ENCODE measurements at regions not wholly inside any gene's neighbourhood (a gene's known extent, or its start where the extent isn't known, plus 50 kb on each side); places are given as distances from the start of the nearest gene placed in this dataset.

DNA sequence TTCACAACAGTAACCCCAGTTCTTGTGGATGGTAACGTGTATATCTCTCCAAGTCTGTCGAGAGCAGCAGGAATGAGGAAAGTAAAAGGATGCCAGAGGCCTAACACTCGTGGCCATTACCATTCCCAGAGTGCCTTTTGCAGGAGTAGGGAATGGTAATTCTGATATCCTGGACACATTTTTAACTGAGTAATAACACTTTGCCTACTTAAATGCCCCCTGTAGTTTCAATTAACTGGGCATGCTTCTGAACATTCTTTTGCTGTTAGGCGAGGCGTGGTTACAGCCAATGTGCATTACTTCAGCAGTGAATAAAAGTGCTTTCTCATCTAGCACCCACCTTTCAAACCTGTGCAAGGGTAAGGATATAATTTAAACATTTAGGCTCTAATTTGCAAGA lies 258.5 kb upstream of the ADGRL2 start:
- H3K9me3 ChIP-seq = no peaks in the 10 kb centered on the region

DNA sequence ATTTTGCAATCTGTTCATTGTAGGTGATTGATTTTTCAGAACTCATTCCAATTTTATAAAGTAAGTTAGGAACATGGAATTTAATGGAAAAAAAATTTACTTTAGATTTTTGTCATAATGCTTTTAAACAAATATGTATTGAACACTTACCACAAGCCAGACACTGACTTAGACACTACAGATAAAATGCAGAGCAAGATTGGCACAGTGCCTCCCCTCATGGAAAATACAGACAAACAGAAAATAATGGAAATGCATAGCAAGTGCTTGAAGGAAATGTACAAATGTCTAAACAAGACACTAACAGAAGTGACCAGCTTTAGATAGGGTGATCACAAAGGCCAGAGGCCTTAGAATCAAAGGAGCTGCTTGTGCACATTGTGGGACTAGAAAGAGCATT lies 260.5 kb upstream of the ADGRL2 start:
- Histone ChIP-seq H3K36me3 (ENCODE audit: control insufficient read depth, insufficient read depth, low read length) (no peaks in the 10 kb centered on the region), H3K4me1 (no peaks in the 10 kb centered on the region), H3K4me3 (ENCODE audit: low read depth, low read length) (no peak overlapping the region), H3K27me3 (replicated peaks; ENCODE audit: control insufficient read depth, insufficient read depth, low read length) (no peaks in the 10 kb centered on the region), H3K9me3 (no peaks in the 10 kb centered on the region)
- Mint-ChIP-seq H3K36me3 (ENCODE audit: insufficient read depth, unreplicated experiment) (no peaks in the 10 kb centered on the region), H3K4me3 (ENCODE audit: unreplicated experiment) (no peak overlapping the region), H3K9me3 (ENCODE audit: unreplicated experiment) (no peaks in the 10 kb centered on the region), H3K4me1 (ENCODE audit: low read depth, unreplicated experiment) (no peaks in the 10 kb centered on the region), H3K27ac (ENCODE audit: unreplicated experiment) (no peak overlapping the region), H3K27me3 (ENCODE audit: insufficient read depth, unreplicated experiment) (no peaks in the 10 kb centered on the region)
- TF ChIP-seq, protein P1, sequence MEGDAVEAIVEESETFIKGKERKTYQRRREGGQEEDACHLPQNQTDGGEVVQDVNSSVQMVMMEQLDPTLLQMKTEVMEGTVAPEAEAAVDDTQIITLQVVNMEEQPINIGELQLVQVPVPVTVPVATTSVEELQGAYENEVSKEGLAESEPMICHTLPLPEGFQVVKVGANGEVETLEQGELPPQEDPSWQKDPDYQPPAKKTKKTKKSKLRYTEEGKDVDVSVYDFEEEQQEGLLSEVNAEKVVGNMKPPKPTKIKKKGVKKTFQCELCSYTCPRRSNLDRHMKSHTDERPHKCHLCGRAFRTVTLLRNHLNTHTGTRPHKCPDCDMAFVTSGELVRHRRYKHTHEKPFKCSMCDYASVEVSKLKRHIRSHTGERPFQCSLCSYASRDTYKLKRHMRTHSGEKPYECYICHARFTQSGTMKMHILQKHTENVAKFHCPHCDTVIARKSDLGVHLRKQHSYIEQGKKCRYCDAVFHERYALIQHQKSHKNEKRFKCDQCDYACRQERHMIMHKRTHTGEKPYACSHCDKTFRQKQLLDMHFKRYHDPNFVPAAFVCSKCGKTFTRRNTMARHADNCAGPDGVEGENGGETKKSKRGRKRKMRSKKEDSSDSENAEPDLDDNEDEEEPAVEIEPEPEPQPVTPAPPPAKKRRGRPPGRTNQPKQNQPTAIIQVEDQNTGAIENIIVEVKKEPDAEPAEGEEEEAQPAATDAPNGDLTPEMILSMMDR (IDR thresholded peaks at IDR 0.05; ENCODE audit: insufficient read depth in 1 of 2, low read depth in 1 of 2, low read length in 1 of 2, severe bottlenecking in 1 of 2, unreplicated experiment in 1 of 2) = no peak
- ChIA-PET POLR2A (no interaction called here), CTCF (no interaction called here)
- intact Hi-C loops (cut with micrococcal nuclease; ENCODE audit: unreplicated experiment) = loop anchor here (10.0 kb wide), 1 partner anchor 235 kb away; no protein-coding TSS in a partner anchor
- DNase-seq = no peak
- BruUV-seq (replicated peaks) = no TSS peak

More for the DNA sequence above, 258.5 kb upstream of the ADGRL2 start:
- H3K27ac Mint-ChIP-seq (ENCODE audit: unreplicated experiment) = no peak overlapping the region
- no peaks in the 10 kb centered on the region for H3K27me3 Mint-ChIP-seq (ENCODE audit: insufficient read depth, unreplicated experiment)
- no peak for DNase-seq
- no peaks in the 10 kb centered on the region for H3K27me3 ChIP-seq (replicated peaks; ENCODE audit: control insufficient read depth, insufficient read depth, low read length)
- H3K9me3 Mint-ChIP-seq (ENCODE audit: unreplicated experiment) = no peaks in the 10 kb centered on the region
- H3K4me1 ChIP-seq = no peaks in the 10 kb centered on the region
- H3K36me3 ChIP-seq (ENCODE audit: control insufficient read depth, insufficient read depth, low read length) = no peaks in the 10 kb centered on the region
- ChIA-PET POLR2A (no interaction called here), CTCF (no interaction called here)
- H3K4me3 ChIP-seq (ENCODE audit: low read depth, low read length) = no peak overlapping the region
- BruUV-seq (replicated peaks) = no TSS peak
- intact Hi-C loops (cut with micrococcal nuclease; ENCODE audit: unreplicated experiment) = loop anchor here (10.0 kb wide), 1 partner anchor 237 kb away; no protein-coding TSS in a partner anchor
- H3K36me3 Mint-ChIP-seq (ENCODE audit: insufficient read depth, unreplicated experiment) = no peaks in the 10 kb centered on the region
- TF ChIP-seq, protein P1 (IDR thresholded peaks at IDR 0.05; ENCODE audit: insufficient read depth in 1 of 2, low read depth in 1 of 2, low read length in 1 of 2, severe bottlenecking in 1 of 2, unreplicated experiment in 1 of 2) = no peak
- no peaks in the 10 kb centered on the region for H3K4me1 Mint-ChIP-seq (ENCODE audit: low read depth, unreplicated experiment)
- H3K4me3 Mint-ChIP-seq (ENCODE audit: unreplicated experiment) = no peak overlapping the region

DNA sequence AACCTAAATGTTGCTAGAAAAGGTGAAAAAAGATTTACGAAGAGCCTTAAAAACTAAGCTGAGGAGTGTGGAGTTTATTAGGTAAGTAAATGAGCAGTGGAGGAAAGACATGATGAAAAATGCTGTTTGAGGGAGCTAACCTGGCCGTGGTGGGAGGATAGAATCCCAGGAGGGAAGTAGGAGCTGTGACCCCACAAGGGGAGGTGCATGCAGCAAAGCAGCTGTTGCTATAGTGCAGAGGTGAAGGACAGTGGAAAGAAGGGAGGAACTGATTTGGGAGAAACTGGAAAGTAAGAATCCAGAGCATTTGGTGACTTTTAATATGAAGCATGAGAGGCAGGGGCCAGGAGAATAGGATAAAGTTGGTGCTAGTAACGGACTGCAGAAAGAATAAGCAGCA lies 271.7 kb upstream of the ADGRL2 start:
- CTCF ChIA-PET = no interaction called here
- H3K4me1 Mint-ChIP-seq (ENCODE audit: low read depth, unreplicated experiment) = no peaks in the 10 kb centered on the region
- TF ChIP-seq, protein P1 (IDR thresholded peaks at IDR 0.05; ENCODE audit: insufficient read depth in 1 of 2, low read depth in 1 of 2, low read length in 1 of 2, severe bottlenecking in 1 of 2, unreplicated experiment in 1 of 2) = no peak

More for the DNA sequence above, 271.7 kb upstream of the ADGRL2 start:
- H3K36me3 ChIP-seq (ENCODE audit: control insufficient read depth, insufficient read depth, low read length) = no peaks in the 10 kb centered on the region
- H3K27me3 ChIP-seq (replicated peaks; ENCODE audit: control insufficient read depth, insufficient read depth, low read length) = no peaks in the 10 kb centered on the region
- BruUV-seq (replicated peaks) = no TSS peak
- Mint-ChIP-seq H3K4me3 (ENCODE audit: unreplicated experiment) (no peak overlapping the region), H3K9me3 (ENCODE audit: unreplicated experiment) (no peaks in the 10 kb centered on the region), H3K36me3 (ENCODE audit: insufficient read depth, unreplicated experiment) (no peaks in the 10 kb centered on the region), H3K27me3 (ENCODE audit: insufficient read depth, unreplicated experiment) (no peaks in the 10 kb centered on the region), H3K27ac (ENCODE audit: unreplicated experiment) (no peak overlapping the region)
- POLR2A ChIA-PET = no interaction called here
- H3K9me3 ChIP-seq = no peaks in the 10 kb centered on the region
- intact Hi-C loops (cut with micrococcal nuclease; ENCODE audit: unreplicated experiment) = no loop called here
- H3K4me3 ChIP-seq (ENCODE audit: low read depth, low read length) = no peak overlapping the region
- no peak for DNase-seq
- no peaks in the 10 kb centered on the region for H3K4me1 ChIP-seq

Data from Caco-2 (cell line).